Renal pelvis (tissue), 1 donor: ENCODE measurements at regions not wholly inside any gene's neighbourhood (a gene's known extent, or its start where the extent isn't known, plus 50 kb on each side); places are given as distances from the start of the nearest gene placed in this dataset.
A peak's percentile ranks its signal among the peaks of the same experiment; 100 is the strongest.
"Not testable (repeated sequence)": the region's sequence is repeated elsewhere in the genome, so short reads cannot be mapped to it uniquely, and the experiment has no call there.

Experiments
- DNase-seq: peaks from one replicate; pipeline ENCODE4 v3.0.0-alpha.2; 2013

GRCh38 chr11:38153985-38154384, 1555.9 kb upstream of the RAG2 start:
- DNase-seq = no peak

DNA sequence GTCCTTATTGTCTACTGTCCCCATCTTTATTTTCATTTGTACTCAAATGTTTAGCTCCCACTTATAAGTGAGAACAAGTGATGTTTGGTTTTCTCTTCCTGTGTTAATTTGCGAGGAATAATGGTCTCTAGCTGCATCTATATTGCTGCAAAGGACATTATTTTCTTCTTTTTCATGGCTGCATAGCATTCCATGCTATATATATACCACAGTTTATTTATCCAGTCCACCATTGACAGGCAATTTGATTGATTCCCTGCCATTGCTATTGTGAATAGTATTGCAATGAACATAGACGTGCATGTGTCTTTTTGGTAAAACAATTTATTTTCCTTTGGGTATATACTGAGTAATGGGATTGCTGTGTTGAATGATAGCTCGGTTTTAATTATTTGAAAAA, 1545.8 kb upstream of the RAG2 start:
- no peak for DNase-seq

GRCh38 chr11:38138972-38139371, 1540.9 kb upstream of the RAG2 start:
- no peak for DNase-seq

DNA sequence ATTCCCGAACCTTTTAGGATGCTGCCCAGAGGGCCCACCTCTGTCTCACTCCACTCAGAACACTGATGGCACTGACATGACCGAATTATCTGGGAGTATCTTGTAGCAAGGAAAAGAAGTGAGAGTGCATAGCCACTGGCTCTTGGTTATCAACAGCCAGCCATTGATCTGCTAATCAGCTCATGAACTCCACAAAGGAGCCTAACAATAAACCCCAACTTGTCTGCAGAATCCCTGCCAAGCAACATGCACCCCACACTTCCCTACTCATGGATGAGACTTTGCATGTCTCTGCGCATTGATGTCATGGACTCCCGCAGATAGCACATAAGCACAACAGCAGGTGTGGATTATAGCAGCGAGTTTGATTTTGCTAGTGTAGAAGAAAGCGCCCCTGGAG, 1538.9 kb upstream of the RAG2 start:
- DNase-seq = no peak

GRCh38 chr11:38131535-38131934, 1533.5 kb upstream of the RAG2 start:
- no peak for DNase-seq

DNA sequence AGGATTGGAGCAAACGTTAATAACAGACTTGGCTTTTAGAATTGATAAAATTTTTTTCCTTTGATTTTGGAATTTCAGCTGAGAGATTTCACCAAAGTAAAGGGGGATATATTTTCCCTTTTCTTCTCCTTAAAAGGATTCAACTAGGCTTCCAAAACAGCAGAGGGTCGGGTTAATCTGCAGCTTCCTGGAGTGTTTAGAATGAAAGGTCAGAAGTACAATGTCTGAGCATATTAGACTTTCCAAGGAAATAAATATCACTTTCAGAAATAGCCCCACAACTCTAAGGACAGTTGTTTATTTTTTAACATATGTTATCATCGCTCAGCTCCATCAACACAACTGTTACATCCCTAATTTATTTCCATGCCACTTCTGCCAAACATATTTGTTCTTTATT, 1532.9 kb upstream of the RAG2 start:
- DNase-seq = no peak

- no peak for DNase-seq
These were observed 1532.5 kb upstream of the RAG2 start for GRCh38 chr11:38130514-38130913.

- DNase-seq = no peak
These were observed 1525.6 kb upstream of the RAG2 start for GRCh38 chr11:38123673-38124072.

GRCh38 chr11:38116616-38117015, 1518.6 kb upstream of the RAG2 start:
- not testable (repeated sequence) for DNase-seq

- DNase-seq = not testable (repeated sequence)
These were observed 1517.3 kb upstream of the RAG2 start for GRCh38 chr11:38115381-38115780.

DNA sequence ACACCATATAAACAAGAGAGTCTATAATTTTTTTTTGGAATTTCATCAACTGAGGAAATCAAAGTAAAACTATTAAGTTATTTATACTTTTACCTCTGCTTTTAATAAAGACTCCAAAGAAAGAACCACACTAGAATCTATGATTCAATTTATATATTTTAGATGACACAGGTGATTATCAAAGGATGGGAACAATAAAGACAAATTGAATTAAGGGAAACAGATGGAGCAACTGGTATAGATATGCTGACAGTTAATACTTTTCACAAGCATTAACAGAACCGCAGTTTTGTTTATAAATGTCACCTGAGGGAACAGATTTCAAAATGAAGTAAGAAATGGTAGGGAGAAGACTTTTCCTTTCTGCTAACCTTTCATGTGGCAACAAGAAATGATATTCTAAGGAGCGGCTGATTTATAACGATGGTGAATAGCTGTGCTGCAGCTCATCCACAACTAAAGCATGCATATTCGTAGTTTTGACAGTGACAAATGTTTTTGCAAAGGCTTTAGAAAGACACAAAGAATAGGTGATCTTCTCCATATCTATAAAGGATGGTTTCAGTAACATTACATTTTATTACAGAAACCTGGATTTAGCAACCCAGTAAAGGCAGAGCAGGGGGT, 1502.9 kb upstream of the RAG2 start:
- DNase-seq = no peak

DNA sequence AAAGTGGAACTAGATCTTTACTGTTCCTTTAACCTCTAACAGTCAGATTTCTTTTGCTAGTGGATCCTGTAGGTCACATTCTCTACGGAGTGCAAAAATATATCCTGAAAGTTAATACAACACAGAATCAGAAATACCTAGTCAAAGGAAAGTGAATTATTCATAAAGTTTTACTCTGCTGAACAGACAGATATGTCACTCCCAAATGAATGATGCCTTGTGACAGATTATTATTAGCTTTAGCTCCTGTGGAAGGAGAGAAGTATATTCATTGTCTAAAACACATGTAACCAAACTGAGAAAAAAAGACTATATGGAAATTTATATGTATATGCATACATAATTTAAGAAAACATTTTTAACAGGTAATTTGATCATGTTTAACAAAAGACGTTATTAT, 1497.2 kb upstream of the RAG2 start:
- no peak for DNase-seq

DNA sequence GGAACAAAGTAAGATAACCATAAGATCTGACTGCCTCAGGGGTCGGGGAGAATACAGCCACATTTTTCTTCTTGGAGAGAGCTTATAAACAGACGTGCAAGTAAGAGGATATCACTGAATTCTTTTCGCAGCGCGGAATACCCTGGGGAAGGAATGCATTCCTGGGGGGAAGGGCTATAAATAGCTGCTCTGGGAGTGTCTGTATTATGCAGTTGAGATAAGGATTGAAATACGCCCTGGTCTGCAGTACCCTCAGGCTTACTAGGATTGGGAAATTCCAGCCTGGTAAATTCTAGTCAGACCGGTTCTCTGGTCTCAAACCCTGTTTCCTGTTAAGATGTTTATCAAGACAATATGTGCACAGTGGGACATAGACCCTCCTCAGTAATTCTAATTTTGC, 1491.7 kb upstream of the RAG2 start:
- DNase-seq = no peak

DNA sequence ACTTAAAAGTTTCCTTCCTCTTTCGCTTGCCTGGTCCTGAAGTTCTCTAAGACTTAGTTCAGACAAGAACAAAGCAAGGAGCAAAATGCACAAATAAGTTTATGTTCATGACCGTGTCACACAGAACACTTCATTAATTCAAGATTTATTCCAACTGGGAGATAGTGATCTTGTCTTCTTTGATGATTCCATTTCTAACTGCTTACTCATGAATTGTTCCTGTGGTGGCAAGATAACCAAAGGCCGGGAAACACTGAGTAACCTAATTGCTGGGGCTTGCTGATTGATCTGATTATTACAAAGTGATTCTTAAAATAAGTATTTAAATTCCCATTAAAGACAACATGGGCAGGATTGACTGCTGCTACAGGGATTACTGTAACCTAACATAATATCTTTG, 1462.9 kb upstream of the RAG2 start:
- no peak for DNase-seq

DNA sequence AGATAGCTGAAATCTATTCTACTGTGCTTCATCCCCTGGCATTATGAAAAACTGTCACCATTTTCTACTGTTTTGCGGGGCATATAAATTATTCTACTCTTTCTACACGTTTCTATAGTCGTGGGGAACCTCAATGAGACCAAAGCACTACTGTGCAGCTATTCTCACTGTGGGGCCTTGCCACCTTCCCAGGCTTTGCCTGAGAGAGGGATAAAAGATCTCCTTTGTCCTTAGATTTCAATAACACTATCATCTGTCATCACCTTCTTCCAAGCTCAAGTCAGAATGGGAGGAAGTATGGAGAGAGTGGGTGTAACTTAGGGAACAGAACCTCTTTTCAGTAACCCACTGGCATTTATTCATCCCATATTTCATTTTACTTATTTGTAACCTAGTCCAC, 1462.1 kb upstream of the RAG2 start:
- DNase-seq = no peak

GRCh38 chr11:38046571-38047135, 1448.6 kb upstream of the RAG2 start:
- DNase-seq = no peak

DNA sequence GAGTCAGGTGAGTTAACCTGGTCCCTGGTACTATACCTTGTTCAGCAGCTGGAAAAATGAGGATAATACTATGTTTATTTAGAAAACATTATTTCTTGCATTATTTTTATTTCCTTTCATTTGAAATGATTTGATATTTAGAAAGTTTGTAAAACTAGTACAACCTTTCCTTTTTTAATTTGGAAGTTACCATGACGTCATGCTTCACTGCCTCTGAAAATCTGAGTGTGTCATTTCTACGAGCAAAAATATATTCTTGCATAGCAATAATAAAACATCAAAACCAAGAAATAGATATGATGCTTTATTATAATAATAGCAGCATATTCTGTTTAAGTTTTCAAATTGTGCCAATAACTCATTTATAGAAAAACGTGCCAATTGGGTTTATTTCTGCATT, 1445.0 kb upstream of the RAG2 start:
- DNase-seq = no peak

- no peak for DNase-seq
These were observed 1440.7 kb upstream of the RAG2 start for GRCh38 chr11:38038777-38039176.

DNA sequence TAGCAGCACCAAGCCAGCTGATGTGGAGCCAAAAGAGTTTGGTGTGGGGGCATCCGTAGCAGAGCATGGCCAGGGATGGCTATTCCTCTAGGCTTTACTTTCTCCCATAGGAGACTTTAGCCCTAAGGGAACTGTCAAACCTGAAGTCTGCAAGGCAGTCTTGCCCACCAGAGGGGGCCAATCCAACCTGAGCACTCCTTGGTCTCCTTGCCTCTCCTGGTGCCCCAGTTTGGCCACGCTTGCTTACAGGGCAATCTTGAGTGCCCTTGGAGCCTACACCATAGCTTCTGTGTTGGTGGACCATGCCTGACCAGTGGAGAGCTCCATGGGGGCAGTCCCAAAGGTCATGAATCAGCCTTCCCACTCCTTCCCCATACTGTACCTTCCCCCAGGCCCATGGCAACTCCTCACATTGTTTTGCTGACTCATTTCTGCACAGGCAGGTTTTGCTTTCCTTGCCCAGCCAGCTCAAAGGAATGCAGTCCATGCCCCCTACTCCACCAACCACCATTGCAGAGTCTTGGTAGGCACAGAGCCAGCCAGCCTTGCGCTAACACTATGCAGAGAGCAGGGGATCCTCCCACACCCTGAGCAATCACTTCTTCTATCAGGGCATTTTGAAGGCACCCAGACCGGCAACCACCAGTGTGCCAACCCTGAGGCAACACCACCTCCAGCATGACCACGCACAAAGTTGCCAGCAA, 1421.2 kb upstream of the RAG2 start:
- no peak for DNase-seq

GRCh38 chr11:38014405-38014804, 1416.4 kb upstream of the RAG2 start:
- peak; percentile 8 for DNase-seq

- DNase-seq = no peak
These were observed 1415.1 kb upstream of the RAG2 start for GRCh38 chr11:38013157-38013556.

GRCh38 chr11:38011496-38011895, 1413.5 kb upstream of the RAG2 start:
- DNase-seq = no peak

- DNase-seq = no peak
These were observed 1411.9 kb upstream of the RAG2 start for GRCh38 chr11:38009932-38010331.

- DNase-seq = no peak
These were observed 1408.4 kb upstream of the RAG2 start for GRCh38 chr11:38006466-38006865.
